ENCODE measurements at regions not wholly inside any gene's neighbourhood (a gene's known extent, or its start where the extent isn't known, plus 50 kb on each side); places are given as distances from the start of the nearest gene placed in this dataset.
"Not testable (repeated sequence)": the region's sequence is repeated elsewhere in the genome, so short reads cannot be mapped to it uniquely, and the experiment has no call there.

DNA sequence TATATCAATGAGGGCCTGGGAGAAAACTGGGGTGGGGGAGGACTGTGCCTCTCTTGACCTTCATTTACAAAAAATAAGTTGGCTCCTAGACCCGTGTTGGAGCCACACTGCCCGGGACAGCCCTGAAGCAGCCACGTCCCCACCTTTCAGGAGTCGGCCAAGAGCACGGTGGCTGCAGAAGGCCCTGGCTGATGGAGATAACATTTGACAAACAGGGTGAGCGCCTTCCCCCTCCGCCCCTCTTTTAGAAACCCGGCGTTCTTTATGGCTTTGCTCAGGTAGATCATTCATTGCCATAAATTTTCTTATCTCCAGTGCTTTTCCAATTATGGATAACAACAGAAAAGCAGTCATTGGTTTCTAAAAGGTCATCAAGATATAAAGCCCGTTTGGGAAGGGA is 398.1 kb upstream of the TNRC6C start:
- TF ChIP-seq, protein P1, sequence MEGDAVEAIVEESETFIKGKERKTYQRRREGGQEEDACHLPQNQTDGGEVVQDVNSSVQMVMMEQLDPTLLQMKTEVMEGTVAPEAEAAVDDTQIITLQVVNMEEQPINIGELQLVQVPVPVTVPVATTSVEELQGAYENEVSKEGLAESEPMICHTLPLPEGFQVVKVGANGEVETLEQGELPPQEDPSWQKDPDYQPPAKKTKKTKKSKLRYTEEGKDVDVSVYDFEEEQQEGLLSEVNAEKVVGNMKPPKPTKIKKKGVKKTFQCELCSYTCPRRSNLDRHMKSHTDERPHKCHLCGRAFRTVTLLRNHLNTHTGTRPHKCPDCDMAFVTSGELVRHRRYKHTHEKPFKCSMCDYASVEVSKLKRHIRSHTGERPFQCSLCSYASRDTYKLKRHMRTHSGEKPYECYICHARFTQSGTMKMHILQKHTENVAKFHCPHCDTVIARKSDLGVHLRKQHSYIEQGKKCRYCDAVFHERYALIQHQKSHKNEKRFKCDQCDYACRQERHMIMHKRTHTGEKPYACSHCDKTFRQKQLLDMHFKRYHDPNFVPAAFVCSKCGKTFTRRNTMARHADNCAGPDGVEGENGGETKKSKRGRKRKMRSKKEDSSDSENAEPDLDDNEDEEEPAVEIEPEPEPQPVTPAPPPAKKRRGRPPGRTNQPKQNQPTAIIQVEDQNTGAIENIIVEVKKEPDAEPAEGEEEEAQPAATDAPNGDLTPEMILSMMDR (conservative IDR thresholded peaks at IDR 0.05): no peak
- no peak for TF ChIP-seq ZFX (IDR thresholded peaks at IDR 0.05)
- H3K27ac ChIP-seq: no peak overlapping the region

DNA sequence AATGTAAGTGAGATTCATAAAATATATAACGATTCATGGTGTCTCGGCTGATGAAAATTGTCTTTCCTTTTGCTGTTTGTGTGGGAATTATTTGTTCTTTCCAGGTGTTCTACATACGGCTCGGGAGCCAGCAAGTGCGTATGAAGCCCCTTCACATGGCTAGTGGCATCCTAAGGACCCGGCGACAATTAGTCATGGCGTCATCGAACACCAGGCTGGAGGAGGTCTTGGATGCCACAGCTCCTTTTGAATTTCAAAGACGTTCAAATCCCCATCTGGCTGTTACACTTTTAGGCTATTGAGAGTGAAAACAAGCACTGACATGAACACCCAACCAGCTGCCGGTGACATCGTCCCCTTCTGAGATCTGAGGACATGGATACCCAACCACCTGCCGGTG is 397.7 kb upstream of the TNRC6C start:
- no peak for TF ChIP-seq ZFX (IDR thresholded peaks at IDR 0.05)
- TF ChIP-seq, protein P1 (conservative IDR thresholded peaks at IDR 0.05): no peak
- H3K27ac ChIP-seq: no peak overlapping the region

DNA sequence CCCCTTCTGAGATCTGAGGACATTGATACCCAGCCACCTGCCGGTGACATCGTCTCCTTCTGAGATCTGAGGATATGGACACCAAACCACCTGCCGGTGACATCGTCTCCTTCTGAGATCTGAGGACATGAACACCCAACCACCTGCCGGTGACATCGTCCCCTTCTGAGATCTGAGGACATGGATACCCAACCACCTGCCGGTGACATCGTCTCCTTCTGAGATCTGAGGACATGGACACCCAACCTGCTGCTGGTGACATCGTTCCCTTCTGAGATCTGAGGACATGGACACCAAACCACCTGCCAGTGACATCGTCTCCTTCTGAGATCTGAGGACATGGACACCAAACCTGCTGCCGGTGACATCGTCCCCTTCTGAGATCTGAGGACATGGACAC is 396.1 kb upstream of the TNRC6C start:
- not testable (repeated sequence) for H3K27ac ChIP-seq

DNA sequence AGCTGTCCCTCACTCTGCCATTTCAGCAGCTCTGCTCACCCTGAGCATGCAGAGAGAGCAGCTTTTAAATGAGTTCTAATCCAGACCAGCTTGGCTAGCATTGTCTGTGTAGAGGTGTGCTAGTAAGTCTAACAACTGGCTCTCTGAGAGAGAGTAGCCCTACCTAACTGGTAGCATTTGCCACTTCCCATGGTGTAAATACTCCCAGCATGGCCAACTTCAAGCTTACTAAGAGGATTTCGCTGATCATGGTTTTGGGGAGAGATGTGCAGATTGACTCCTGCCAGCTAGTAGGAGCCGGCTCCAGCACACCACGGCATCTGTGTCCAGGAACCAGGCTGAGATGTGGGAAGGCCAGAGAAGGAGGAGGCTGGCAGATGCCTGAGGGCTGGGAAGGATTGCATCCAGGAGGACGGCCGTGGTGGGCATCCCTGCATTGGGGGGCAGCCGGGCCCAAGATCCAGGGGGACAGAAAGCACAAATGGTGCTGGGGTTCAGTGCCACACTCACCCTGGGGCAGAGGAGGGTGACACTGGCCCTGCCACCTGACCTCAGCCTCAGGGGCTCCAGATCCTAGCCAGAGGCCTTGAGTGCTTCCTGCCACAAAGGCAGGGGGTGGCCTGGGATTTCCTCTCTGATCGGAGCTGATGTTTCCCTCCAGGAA is 394.9 kb upstream of the TNRC6C start:
- no peak overlapping the region for H3K27ac ChIP-seq
- no peak for TF ChIP-seq ZFX (IDR thresholded peaks at IDR 0.05)
- TF ChIP-seq, protein P1 (conservative IDR thresholded peaks at IDR 0.05): no peak

DNA sequence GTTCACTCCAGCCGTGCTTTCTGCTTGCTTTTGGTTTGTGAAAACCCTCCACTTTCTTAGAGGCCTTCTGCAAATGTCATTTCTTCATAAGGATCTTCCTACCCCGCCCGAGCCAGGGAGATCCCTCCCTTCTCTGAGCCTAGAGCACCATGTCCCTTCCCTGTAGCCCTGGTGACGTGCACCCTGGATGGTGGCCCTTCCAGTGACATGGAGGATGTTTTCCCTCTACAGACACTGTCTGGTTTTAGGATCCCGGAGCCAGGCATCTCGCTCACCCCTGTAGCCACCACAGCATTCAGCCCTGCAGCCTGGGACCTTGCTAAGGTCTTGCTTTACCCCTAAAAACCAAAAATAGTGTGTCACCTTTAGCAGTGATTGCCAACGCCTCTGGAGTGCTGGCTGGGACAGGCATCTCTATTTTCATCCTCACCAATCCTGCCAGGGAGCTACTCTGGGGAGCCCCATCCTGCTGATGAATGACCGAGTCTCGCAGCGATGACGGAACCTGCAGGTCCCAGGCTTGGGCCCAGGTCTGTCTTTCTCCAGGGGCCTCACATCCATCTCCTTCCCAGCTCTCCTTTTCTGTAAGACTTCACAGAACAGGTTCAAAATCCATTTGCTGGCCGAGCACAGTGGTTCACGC is 394.1 kb upstream of the TNRC6C start:
- TF ChIP-seq ZFX (IDR thresholded peaks at IDR 0.05): no peak
- TF ChIP-seq, protein P1 (conservative IDR thresholded peaks at IDR 0.05): no peak
- no peak overlapping the region for H3K27ac ChIP-seq

DNA sequence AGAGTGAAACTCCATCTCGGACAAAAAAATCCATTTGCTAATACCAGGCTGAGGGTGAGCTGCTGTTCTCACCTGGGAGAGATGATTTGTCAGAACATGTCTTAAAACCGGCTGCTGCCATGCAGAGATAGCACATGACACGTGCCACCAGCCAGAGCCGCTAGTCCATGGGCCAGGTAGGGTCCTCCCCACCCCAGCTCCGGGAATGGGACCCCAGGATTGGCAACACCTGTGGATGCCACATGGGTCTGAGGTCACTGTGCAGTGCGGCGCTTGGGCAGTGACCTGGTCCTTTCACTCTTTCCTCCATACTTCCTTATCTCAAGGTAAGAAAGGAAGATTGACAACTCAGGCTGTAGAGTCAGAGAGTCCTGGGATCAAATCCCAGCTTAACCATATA is 393.3 kb upstream of the TNRC6C start:
- no peak overlapping the region for H3K27ac ChIP-seq
- TF ChIP-seq, protein P1 (conservative IDR thresholded peaks at IDR 0.05): no peak
- TF ChIP-seq ZFX (IDR thresholded peaks at IDR 0.05): no peak

DNA sequence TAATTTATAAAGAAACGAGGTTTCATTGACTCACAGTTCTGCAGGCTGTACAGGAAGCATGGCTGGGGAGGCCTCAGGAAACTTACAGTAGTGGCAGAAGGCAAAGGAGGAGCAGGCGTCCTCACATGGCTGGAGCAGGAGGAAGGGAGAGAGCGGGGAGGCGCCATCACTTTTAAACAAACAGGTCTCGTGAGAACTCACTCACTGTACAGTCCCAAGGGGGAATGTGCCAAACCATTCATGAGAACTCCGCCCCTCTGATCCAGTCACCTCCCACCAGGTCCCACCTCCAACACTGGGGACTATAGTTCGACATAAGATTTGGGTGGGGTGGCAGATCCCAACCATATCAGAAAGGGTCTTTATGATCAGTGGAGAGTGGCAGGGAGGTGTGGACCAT is 392.4 kb upstream of the TNRC6C start:
- no peak for TF ChIP-seq ZFX (IDR thresholded peaks at IDR 0.05)
- TF ChIP-seq, protein P1 (conservative IDR thresholded peaks at IDR 0.05): no peak
- H3K27ac ChIP-seq: no peak overlapping the region

All from C4-2B (cell line).